ENCODE measurements at regions not wholly inside any gene's neighbourhood (a gene's known extent, or its start where the extent isn't known, plus 50 kb on each side); places are given as distances from the start of the nearest gene placed in this dataset.
"Not testable (repeated sequence)": the region's sequence is repeated elsewhere in the genome, so short reads cannot be mapped to it uniquely, and the experiment has no call there.

GRCh38 chr9:102714184-102714583, 280.9 kb upstream of the CYLC2 start:
- no peak for DNase-seq

DNA sequence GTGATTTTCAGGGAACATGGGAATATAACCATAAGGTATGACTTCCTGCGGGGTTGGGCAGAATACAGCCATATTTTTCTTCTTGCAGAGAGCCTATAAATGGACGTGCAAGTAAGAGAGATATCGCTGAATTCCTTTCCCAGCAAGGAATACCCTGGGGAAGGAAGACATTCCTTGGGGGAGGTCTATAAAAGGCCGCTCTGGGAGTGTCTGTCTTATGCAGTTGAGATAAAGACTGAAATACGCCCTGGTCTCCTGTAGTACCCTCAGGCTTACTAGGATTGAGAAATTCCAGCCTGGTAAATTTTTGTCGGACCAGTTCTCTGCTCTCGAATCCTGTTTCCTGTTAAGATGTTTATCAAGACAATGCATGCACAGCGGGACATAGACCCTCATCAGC, 282.2 kb upstream of the CYLC2 start:
- not testable (repeated sequence) for DNase-seq

GRCh38 chr9:102700936-102701335, 294.2 kb upstream of the CYLC2 start:
- no peak for DNase-seq

DNA sequence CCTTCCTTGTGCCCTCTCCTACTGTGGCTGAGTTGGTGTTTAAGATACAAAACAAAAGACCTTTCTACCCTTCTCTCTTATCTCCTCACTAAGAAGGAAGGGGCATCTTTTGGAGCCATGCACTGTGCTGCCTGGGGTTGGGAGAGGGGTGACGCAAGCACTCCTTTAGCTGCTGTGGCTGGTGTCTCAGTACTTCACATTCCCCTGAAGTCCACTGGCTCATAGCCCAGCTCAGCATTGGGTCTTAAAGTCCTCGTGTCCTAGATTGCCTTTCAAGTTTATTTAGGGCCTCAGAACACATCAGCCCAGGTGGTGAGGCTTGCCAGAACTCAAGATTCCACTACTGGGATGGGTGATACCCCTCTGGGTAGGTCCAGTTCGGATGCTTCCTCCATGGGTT, 325.9 kb upstream of the CYLC2 start:
- DNase-seq: no peak

DNA sequence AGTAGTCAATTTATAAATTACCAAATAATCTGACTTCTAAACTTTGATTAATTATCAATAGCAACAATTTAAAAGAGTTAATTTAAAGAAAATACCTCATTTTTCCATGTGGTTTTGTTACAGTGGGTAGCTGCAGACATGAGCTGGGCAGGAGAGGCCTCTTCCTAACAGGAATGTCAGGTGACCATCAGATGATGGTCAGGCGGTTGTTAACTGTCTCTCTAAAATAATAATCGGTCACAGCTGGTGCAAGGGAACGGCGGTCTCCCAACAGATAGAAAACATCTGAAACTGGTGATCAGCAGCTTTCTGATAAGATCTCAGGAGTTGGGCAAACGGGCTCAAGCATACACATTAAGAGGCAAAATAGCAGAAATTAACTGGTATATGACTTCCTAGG, 342.7 kb upstream of the CYLC2 start:
- no peak for DNase-seq

DNA sequence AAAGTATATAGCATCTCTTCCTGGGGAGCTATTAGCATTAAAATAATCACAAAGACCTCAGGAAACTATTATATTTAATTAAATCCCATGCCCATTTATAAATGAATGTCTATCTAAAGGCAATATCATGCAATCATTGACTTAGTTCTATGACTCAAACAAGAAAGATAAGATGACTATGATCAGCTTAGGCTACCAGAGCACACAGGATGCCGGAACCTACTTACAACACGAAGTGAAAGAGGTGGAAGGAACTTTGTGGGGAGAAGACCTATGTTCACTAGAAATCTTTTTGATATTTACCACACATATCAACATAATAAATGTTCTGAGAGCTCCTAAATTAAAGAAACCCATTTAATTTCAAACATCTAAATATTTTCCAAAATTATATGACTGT, 344.2 kb upstream of the CYLC2 start:
- no peak for DNase-seq

- DNase-seq: no peak
Measured at GRCh38 chr9:102642651-102643050, 352.5 kb upstream of the CYLC2 start.

GRCh38 chr9:102631559-102631958, 363.6 kb upstream of the CYLC2 start:
- DNase-seq: peak; percentile 18

DNA sequence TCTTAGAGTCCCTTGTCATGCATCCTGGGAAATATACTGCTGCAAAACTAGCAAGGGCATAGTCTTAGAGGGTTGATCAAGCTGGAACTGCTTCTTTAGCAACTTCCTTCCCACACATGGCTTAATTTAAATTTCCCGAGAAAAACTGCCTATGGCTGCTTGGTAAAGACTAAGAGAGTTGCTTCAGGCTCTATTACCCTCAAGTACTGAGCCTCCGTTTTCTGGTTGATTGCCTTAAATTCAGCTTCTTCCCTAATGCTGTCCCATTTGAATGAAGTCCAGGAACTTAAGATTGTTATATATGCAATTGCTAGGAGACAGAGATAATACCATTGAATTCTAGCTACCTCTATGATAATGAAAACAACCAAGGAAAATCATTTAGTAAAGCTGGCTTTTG, 385.7 kb upstream of the CYLC2 start:
- no peak for DNase-seq

GRCh38 chr9:102603198-102604195, 391.6 kb upstream of the CYLC2 start:
- DNase-seq: not testable (repeated sequence)

GRCh38 chr9:102594241-102594640, 400.9 kb upstream of the CYLC2 start:
- no peak for DNase-seq

- no peak for DNase-seq
Measured at GRCh38 chr9:102587281-102587680, 407.9 kb upstream of the CYLC2 start.

GRCh38 chr9:102569436-102569835, 425.7 kb upstream of the CYLC2 start:
- DNase-seq: no peak

GRCh38 chr9:102551346-102551745, 443.8 kb upstream of the CYLC2 start:
- DNase-seq: no peak

- no peak for DNase-seq
Measured at GRCh38 chr9:102550886-102551285, 444.2 kb upstream of the CYLC2 start.

GRCh38 chr9:102550266-102550665, 444.9 kb upstream of the CYLC2 start:
- DNase-seq: no peak

GRCh38 chr9:102534031-102534430, 461.1 kb upstream of the CYLC2 start:
- no peak for DNase-seq

DNA sequence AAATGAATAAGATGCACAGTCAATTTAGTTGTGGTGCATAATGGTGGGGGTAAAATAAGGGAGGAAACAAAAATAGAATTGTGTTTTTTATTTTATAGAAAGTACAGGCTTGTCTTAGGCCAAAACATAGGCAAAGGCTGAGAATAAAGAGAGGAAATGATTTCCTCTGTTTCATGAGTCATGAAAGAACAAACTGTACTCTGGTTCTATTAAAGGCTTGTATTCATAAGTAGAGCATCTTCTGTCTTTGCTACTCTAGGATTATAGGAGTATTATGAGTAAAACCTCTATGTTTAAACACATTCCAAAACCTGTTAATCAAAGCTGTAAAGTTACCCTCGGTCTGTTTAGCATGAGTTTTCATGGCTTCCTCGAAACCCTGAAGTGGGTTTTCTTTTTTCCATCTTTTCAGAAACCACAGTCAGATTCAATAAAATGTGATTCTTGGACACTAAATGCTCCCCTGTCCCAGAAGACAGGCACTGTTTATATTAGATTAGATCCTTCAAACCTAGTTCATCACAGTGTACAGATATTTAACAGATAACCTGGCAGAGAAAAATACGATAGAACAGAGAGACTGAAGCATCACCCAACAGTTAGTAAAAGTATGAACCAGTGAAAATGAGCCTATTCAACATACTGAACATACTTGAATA, 473.9 kb upstream of the CYLC2 start:
- DNase-seq: no peak

GRCh38 chr9:102519423-102519822, 475.7 kb upstream of the CYLC2 start:
- no peak for DNase-seq

GRCh38 chr9:102518324-102518723, 476.8 kb upstream of the CYLC2 start:
- DNase-seq: no peak

DNA sequence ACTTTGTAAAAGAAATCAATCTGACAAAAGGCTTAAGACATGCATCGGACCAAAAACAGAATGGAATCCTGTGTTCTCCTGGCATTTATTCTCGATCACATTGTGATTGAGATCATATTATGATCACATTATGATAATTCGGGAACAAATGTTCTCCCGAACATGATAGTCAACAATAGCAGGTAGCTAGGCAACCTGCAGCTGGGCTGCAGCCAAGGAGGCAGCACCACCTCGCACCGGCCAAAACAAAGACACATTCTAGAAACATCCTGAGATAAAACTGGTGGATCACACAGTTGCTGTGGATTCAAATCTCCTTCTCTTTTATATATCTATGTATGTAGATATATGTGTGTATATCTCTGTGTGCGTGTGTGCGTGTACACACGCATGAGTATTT, 480.6 kb upstream of the CYLC2 start:
- DNase-seq: no peak

DNA sequence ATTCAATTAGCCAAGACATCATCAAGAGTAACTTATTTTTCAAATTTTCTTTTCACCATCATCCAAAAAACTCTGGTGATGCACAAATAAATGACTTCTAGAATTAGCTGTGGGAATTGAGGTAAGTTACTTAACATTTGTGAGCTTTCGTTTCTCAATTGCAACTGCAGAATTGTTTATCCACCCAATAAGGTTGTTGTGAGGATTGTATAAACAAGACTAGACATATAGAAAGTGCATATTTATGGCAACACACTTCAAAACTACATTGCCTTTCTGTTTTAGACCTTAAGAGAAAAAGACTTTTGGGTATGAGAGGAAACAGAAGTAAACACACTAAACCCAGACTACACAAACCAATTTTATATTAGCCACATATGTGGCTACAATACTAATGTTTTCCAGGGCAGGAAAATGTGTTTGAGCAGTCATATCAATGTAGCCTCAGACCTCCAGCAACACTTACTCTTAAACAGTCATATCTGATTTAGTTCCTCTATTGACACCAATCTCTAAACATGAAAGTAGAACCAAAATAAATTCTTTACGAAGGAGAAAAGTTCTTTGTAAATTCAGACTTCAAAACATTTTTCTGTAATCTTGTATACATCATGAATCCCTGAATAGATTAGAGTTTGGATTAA, 488.0 kb upstream of the CYLC2 start:
- DNase-seq: no peak

DNA sequence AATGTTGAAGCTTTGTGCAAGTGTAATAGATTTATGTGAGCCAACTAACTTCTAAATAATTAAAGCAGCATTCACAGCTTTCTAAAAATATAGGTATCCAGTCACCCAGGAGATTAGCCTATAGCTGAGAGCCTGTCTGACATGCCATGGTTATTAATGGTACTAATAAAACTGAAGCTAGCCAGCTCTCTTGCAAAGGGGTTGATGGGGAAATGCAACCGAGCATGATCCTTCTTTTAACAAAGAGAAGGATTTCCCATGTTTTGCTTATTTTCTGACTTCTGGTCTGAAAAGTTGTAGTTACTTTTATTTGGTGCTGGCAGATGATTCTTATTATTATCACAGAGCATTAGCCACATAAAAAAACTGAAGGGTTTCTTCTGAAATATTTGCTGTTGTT, 488.7 kb upstream of the CYLC2 start:
- DNase-seq: no peak

DNA sequence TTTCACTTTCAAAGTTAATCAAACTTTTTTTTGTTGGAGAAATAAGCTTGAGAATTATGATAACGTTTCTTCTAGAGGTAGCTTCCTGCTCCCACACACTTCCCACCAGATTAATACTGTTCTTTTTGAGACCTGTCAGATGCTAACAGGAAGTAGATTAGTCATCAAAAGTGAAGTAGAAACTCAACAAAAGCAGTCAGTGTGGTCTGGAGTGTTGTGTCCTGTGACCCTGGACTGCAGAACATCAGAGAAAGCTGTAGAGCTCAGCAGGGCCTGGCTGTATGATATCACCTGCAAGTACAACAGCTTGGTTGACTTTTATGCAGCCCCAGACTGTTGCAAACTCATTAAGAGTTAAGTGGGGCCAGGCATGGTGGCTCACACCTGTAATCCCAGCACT, 495.7 kb upstream of the CYLC2 start:
- no peak for DNase-seq

Measured in activated CD4-positive, alpha-beta T cell treated with anti-CD3 and anti-CD28 coated beads, Interleukin-2, Interleukin-6, amounts not matched to agents 100 ng/mL and 50 ng/mL, durations not matched to agents 16 hours and 8 hours (primary cell).